GM12878 (cell line): ENCODE measurements at regions not wholly inside any gene's neighbourhood (a gene's known extent, or its start where the extent isn't known, plus 50 kb on each side); places are given as distances from the start of the nearest gene placed in this dataset.

Experiments
- ATAC-seq: fragments of 200-7000 bp; cut with Tn5 transposase; 3 replicates; pipeline ENCODE4 v1.9.1; 2020; ENCODE audit warnings: mild to moderate bottlenecking, moderate library complexity
- BruUV-seq: library from RNA; stranded (reverse); fragments of 400-500 nt; replicated peaks from 2 replicates; lab custom pipeline; 2021; lab: Mats Ljungman, UMichigan
- CTCF ChIA-PET: fragments of 300-600 bp; sonication (Branson Sonifier 250); formaldehyde crosslinking; extraction: SDS; loops from one replicate; lab custom pipeline; 2021; ENCODE audit warnings: inconsistent platforms; lab: Yijun Ruan, JAX
- POLR2A ChIA-PET: fragments of 350-600 bp; formaldehyde crosslinking; extraction: SDS; loops from one replicate; lab custom pipeline; 2021; ENCODE audit warnings: inconsistent platforms; lab: Charles Lee
- RAD21 ChIA-PET: fragments of 300-600 bp; sonication (Branson Sonifier 250); formaldehyde crosslinking; loops from one replicate; lab custom pipeline; 2023; ENCODE audit warnings: antibody characterized with exemption; ENCODE audit not compliant: unreplicated experiment; lab: Charles Lee
- SMC1A ChIA-PET: fragments of 300-600 bp; sonication (Branson Sonifier 250); formaldehyde crosslinking; loops from one replicate; lab custom pipeline; 2023; ENCODE audit not compliant: unreplicated experiment, uncharacterized antibody; lab: Charles Lee
- DNase-seq: peaks from one replicate; pipeline ENCODE4 v3.0.0-alpha.2; 2011; ENCODE audit warnings: low read depth, low spot score
- FAIRE-seq: peaks from 3 replicates; lab custom pipeline; 2011; peaks lifted over from hg19 to GRCh38; lab: Jason Lieb, UNC
- H2AFZ ChIP-seq: 2 replicates; pipeline ENCODE4 v1.6.0; 2011; ENCODE audit warnings: low read depth, low read length, control low read depth; ENCODE audit not compliant: control insufficient read depth
- H3K27ac ChIP-seq: 2 replicates; pipeline ENCODE4 v1.5.1; 2011; ENCODE audit warnings: control low read depth; ENCODE audit not compliant: control insufficient read depth, insufficient read depth
- H3K27me3 ChIP-seq, 2 experiments: replicated peaks in 1 of 2; 2 replicates each; pipeline versions ENCODE4 v1.6.0 to v1.6.1; 2011; ENCODE audit warnings: low read length in 1 of 2; ENCODE audit not compliant: control insufficient read depth in 2 of 2, insufficient read depth in 2 of 2
- H3K36me3 ChIP-seq, 2 experiments: 2 replicates each; pipeline ENCODE4 v1.5.1; 2011; ENCODE audit warnings: low read length in 1 of 2; ENCODE audit not compliant: control insufficient read depth in 2 of 2, insufficient read depth in 2 of 2
- H3K4me1 ChIP-seq: 2 replicates; pipeline ENCODE4 v1.6.1; 2011; ENCODE audit warnings: mild to moderate bottlenecking, low read length, moderate library complexity, mixed read lengths; ENCODE audit not compliant: control insufficient read depth, insufficient read depth
- H3K4me2 ChIP-seq: 2 replicates; pipeline ENCODE4 v1.6.0; 2011; ENCODE audit warnings: control low read depth; ENCODE audit not compliant: control insufficient read depth, insufficient read depth
- H3K4me3 ChIP-seq: fragments of 200-600 bp; sonication (generic); 2 replicates; pipeline ENCODE4 v1.5.1; 2016
- H3K79me2 ChIP-seq: 2 replicates; pipeline ENCODE4 v1.6.0; 2011; ENCODE audit warnings: low read length; ENCODE audit not compliant: control insufficient read depth, insufficient read depth
- H3K9ac ChIP-seq: 2 replicates; pipeline ENCODE4 v1.8.0; 2011; ENCODE audit warnings: low read length, control low read depth, mixed read lengths; ENCODE audit not compliant: control insufficient read depth, insufficient read depth
- H3K9me3 ChIP-seq: replicated peaks from 3 replicates; pipeline ENCODE4 v1.5.1; 2011; ENCODE audit warnings: mild to moderate bottlenecking, low read length; ENCODE audit not compliant: control insufficient read depth, insufficient read depth
- H4K20me1 ChIP-seq: 2 replicates; pipeline ENCODE4 v1.6.0; 2011; ENCODE audit not compliant: control insufficient read depth, insufficient read depth
- CHD2 ChIP-seq: IDR thresholded peaks from 2 replicates; pipeline ENCODE4 v1.6.1; 2011; ENCODE audit warnings: low read depth, low read length, improper control_type of control experiment, borderline replicate concordance
- FOS ChIP-seq: IDR thresholded peaks from 3 replicates; pipeline ENCODE4 v1.6.1; 2011; ENCODE audit warnings: borderline replicate concordance; ENCODE audit not compliant: insufficient read length; ENCODE audit errors: extremely low read depth
- NBN ChIP-seq: fragments of 450-650 bp; IDR thresholded peaks from 2 replicates; pipeline ENCODE4 v1.6.1; 2016
- WGBS: methylation state at CpG from one replicate; pipeline ENCODE4 v1.1.6; 2016; ENCODE audit warnings: low lambda C conversion rate; ENCODE audit not compliant: insufficient replicate concordance, insufficient coverage; ENCODE audit errors: missing lambda C conversion rate; 5-methylcytosine and 5-hydroxymethylcytosine counted together
- in situ Hi-C: fragments of 300-500 bp; cut with MboI; formaldehyde crosslinking; loops from 9 replicates; pipeline ENCODE4 v1.14.3; 2018; ENCODE audit warnings: mixed read lengths
- intact Hi-C: fragments of 100-400 bp; cut with micrococcal nuclease; formaldehyde crosslinking; loops from one replicate; pipeline ENCODE4 v1.14.2; 2022; ENCODE audit not compliant: unreplicated experiment
- TF ChIP-seq, protein P1 (sequence below): fragments of 450-650 bp; IDR thresholded peaks from 2 replicates; pipeline ENCODE4 v1.6.1; 2016; ENCODE audit warnings: mild to moderate bottlenecking
- TF ChIP-seq, protein P2 (sequence below): IDR thresholded peaks from 2 replicates; pipeline ENCODE4 v1.6.1; 2012; ENCODE audit warnings: improper control_type of control experiment, low read depth, low read length; ENCODE audit not compliant: insufficient replicate concordance

DNA sequence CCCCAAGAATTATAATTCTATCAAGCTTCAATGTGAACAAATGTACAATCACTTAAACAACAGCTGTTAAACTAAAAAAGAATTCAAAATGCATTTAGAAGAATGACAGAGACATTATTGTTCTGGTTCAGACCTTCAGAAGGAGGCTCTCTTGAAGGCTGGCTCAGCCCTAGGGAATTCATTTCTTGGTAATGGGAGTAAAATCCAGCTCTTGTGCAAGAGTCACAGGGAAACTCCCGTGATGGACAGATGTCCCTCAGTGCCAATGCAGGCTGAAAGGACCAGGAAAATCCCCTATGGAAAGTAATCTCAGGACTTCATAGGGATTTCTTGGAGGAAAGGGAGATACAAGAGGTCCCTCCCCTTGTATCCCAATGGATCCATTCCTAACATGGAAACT, 149.9 kb upstream of the STT3B start:
- intact Hi-C loops: no loop called here
- TF ChIP-seq, protein P1, sequence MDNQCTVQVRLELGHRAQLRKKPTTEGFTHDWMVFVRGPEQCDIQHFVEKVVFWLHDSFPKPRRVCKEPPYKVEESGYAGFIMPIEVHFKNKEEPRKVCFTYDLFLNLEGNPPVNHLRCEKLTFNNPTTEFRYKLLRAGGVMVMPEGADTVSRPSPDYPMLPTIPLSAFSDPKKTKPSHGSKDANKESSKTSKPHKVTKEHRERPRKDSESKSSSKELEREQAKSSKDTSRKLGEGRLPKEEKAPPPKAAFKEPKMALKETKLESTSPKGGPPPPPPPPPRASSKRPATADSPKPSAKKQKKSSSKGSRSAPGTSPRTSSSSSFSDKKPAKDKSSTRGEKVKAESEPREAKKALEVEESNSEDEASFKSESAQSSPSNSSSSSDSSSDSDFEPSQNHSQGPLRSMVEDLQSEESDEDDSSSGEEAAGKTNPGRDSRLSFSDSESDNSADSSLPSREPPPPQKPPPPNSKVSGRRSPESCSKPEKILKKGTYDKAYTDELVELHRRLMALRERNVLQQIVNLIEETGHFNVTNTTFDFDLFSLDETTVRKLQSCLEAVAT: no peak
- TF ChIP-seq FOS (no peak), NBN (no peak), CHD2 (no peak)
- TF ChIP-seq, protein P2, sequence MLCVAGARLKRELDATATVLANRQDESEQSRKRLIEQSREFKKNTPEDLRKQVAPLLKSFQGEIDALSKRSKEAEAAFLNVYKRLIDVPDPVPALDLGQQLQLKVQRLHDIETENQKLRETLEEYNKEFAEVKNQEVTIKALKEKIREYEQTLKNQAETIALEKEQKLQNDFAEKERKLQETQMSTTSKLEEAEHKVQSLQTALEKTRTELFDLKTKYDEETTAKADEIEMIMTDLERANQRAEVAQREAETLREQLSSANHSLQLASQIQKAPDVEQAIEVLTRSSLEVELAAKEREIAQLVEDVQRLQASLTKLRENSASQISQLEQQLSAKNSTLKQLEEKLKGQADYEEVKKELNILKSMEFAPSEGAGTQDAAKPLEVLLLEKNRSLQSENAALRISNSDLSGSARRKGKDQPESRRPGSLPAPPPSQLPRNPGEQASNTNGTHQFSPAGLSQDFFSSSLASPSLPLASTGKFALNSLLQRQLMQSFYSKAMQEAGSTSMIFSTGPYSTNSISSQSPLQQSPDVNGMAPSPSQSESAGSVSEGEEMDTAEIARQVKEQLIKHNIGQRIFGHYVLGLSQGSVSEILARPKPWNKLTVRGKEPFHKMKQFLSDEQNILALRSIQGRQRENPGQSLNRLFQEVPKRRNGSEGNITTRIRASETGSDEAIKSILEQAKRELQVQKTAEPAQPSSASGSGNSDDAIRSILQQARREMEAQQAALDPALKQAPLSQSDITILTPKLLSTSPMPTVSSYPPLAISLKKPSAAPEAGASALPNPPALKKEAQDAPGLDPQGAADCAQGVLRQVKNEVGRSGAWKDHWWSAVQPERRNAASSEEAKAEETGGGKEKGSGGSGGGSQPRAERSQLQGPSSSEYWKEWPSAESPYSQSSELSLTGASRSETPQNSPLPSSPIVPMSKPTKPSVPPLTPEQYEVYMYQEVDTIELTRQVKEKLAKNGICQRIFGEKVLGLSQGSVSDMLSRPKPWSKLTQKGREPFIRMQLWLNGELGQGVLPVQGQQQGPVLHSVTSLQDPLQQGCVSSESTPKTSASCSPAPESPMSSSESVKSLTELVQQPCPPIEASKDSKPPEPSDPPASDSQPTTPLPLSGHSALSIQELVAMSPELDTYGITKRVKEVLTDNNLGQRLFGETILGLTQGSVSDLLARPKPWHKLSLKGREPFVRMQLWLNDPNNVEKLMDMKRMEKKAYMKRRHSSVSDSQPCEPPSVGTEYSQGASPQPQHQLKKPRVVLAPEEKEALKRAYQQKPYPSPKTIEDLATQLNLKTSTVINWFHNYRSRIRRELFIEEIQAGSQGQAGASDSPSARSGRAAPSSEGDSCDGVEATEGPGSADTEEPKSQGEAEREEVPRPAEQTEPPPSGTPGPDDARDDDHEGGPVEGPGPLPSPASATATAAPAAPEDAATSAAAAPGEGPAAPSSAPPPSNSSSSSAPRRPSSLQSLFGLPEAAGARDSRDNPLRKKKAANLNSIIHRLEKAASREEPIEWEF: no peak
- ChIA-PET SMC1A (interaction anchor here (0.9 to 2.9 kb wide), 5 partner anchors 8 to 154 kb away, joined by 3 to 12 read pairs (median 5); no protein-coding TSS in a partner anchor), RAD21 (no interaction called here), CTCF (interaction anchor here (0.6 to 1.0 kb wide), 2 partner anchors 9 to 167 kb away, joined by 3 read pairs; no protein-coding TSS in a partner anchor), POLR2A (interaction anchor here (1.1 kb wide), 1 partner anchor 8 kb away, joined by 3 read pairs; no protein-coding TSS in a partner anchor)
- H3K79me2 ChIP-seq: no peaks in the 10 kb centered on the region
- in situ Hi-C loops: no loop called here
- no peak overlapping the region for H3K9ac ChIP-seq
- 0 out of 2 replicates have a peak, but pooled peaks cover 3% of the 10 kb centered on the region for H3K4me1 ChIP-seq
- H4K20me1 ChIP-seq: no peaks in the 10 kb centered on the region
- DNase-seq (no peak), ATAC-seq (no peak), FAIRE-seq (no peak)
- no peak overlapping the region for H3K4me2 ChIP-seq
- H3K36me3 ChIP-seq: no peaks in the 10 kb centered on the region
- H2AFZ ChIP-seq: no peak overlapping the region
- no TSS peak for BruUV-seq
- no peak overlapping the region for H3K27ac ChIP-seq
- H3K4me3 ChIP-seq: no peak overlapping the region
- WGBS: 18% methylated on average over 1 of the region's 1 CpG
- H3K27me3 ChIP-seq: no peaks in the 10 kb centered on the region
- no peaks in the 10 kb centered on the region; the same call in 2 of the 3 replicates for H3K9me3 ChIP-seq
